GM21360 (cell line): ENCODE measurements at regions not wholly inside any gene's neighbourhood (a gene's known extent, or its start where the extent isn't known, plus 50 kb on each side); places are given as distances from the start of the nearest gene placed in this dataset.
A peak's percentile ranks its signal among the peaks of the same experiment; 100 is the strongest.

ENCODE experiments used
- ATAC-seq: cut with Tn5 transposase; IDR thresholded peaks from one replicate; pipeline ENCODE4 v1.9.1; 2021; ENCODE audit warnings: mild to moderate bottlenecking, moderate library complexity; ENCODE audit not compliant: unreplicated experiment

GRCh38 chr20:24111858-24112257, 123.3 kb upstream of the GGTLC1 start:
- ATAC-seq, result no peak

- ATAC-seq, result no peak
These were observed 121.0 kb upstream of the GGTLC1 start for GRCh38 chr20:24109537-24109936.

- no peak for ATAC-seq
These were observed 120.4 kb upstream of the GGTLC1 start for GRCh38 chr20:24109008-24109407.

GRCh38 chr20:24108581-24108980, 120.0 kb upstream of the GGTLC1 start:
- ATAC-seq, result no peak

- no peak for ATAC-seq
These were observed 118.3 kb upstream of the GGTLC1 start for GRCh38 chr20:24106801-24107445.

GRCh38 chr20:24106150-24106800, 117.7 kb upstream of the GGTLC1 start:
- no peak for ATAC-seq

GRCh38 chr20:24102749-24103333, 114.3 kb upstream of the GGTLC1 start:
- no peak for ATAC-seq

- no peak for ATAC-seq
These were observed 113.7 kb upstream of the GGTLC1 start for GRCh38 chr20:24102290-24102689.

- peak; percentile 82 for ATAC-seq
These were observed 111.9 kb upstream of the GGTLC1 start for GRCh38 chr20:24100370-24101011.

GRCh38 chr20:24098886-24099285, 110.3 kb upstream of the GGTLC1 start:
- ATAC-seq, result no peak

GRCh38 chr20:24097506-24098245, 109.1 kb upstream of the GGTLC1 start:
- no peak for ATAC-seq

- no peak for ATAC-seq
These were observed 108.4 kb upstream of the GGTLC1 start for GRCh38 chr20:24096864-24097450.

- no peak for ATAC-seq
These were observed 107.7 kb upstream of the GGTLC1 start for GRCh38 chr20:24096264-24096663.

- no peak for ATAC-seq
These were observed 107.2 kb upstream of the GGTLC1 start for GRCh38 chr20:24095756-24096155.

- ATAC-seq, result no peak
These were observed 106.7 kb upstream of the GGTLC1 start for GRCh38 chr20:24095303-24095702.

- ATAC-seq, result no peak
These were observed 101.0 kb upstream of the GGTLC1 start for GRCh38 chr20:24089576-24089975.

GRCh38 chr20:24086121-24086520, 97.5 kb upstream of the GGTLC1 start:
- no peak for ATAC-seq

- no peak for ATAC-seq
These were observed 95.7 kb upstream of the GGTLC1 start for GRCh38 chr20:24084281-24084680.

GRCh38 chr20:24081077-24081476, 92.5 kb upstream of the GGTLC1 start:
- no peak for ATAC-seq

- ATAC-seq, result no peak
These were observed 91.3 kb upstream of the GGTLC1 start for GRCh38 chr20:24079661-24080412.
